ENCODE measurements at regions not wholly inside any gene's neighbourhood (a gene's known extent, or its start where the extent isn't known, plus 50 kb on each side); places are given as distances from the start of the nearest gene placed in this dataset.
"Not testable (repeated sequence)": the region's sequence is repeated elsewhere in the genome, so short reads cannot be mapped to it uniquely, and the experiment has no call there.

DNA sequence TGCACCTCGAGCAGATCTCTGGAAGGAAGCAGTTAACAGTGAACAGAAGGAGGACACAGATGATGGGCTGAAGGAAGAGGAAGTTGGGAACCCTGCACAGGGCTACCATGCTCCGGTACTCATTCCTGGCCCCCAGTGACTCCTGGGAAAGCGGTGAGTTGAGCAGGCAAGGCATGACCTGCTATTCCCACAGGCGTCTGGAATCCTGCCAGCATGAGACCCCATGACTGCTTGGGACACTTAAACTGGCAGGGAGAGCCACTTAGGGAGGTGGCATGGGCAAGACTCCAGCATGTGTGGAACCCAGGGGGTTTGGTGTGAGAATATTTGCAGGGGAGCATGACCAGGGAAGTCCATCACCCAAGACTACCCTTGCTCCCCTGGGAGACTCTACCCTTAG lies 1056.4 kb upstream of the POU3F4 start (continued):
- TF ChIP-seq PBX2 (CRISPR knock-in tag; IDR thresholded peaks at IDR 0.05; ENCODE audit: low read depth) (no peak), PBX2 (tag; conservative IDR thresholded peaks at IDR 0.05; ENCODE audit: low read depth) (no peak), BRF1 (IDR thresholded peaks at IDR 0.05; ENCODE audit: borderline replicate concordance, extremely low read depth, insufficient read length) (no peak), MTF1 (CRISPR knock-in tag; IDR thresholded peaks at IDR 0.05; ENCODE audit: borderline replicate concordance) (no peak), TCF7L2 (IDR thresholded peaks at IDR 0.05; ENCODE audit: low read depth, low read length) (no peak)

DNA sequence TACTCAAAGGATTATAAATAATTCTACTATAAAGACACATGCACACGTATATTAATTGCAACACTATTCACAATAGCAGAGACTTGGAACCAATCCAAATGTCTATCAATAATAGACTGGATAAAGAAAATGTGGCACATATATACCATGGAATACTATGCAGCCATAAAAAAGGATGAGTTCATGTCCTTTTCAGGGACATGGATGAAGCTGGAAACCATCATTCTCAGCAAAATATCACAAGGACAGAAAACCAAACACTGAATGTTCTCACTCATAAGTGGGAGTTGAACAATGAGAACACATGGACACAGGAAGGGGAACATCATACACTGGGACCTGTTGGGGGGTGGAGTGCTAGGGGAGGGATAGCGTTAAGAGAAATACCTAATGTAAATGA lies 1052.2 kb upstream of the POU3F4 start:
- in situ Hi-C loops (cut with MboI); H3K36me3 ChIP-seq (ENCODE audit: control insufficient read depth, insufficient read depth, low read length); FAIRE-seq; DNase-seq (ENCODE audit: extremely low read depth in 1 of 4, low spot score in 3 of 4); BruUV-seq (replicated peaks); CTCF ChIA-PET (ENCODE audit: low intra/inter-chr PET ratio); POLR2A ChIA-PET; H3K9me1 ChIP-seq (ENCODE audit: control insufficient read depth, insufficient read depth, low read length); ATAC-seq; intact Hi-C loops (cut with micrococcal nuclease); H3K27me3 ChIP-seq (ENCODE audit: control insufficient read depth in 2 of 2, insufficient read depth in 2 of 2, low read length in 2 of 2); H3K4me3 ChIP-seq; H4K20me1 ChIP-seq (replicated peaks; ENCODE audit: control insufficient read depth, insufficient read depth, low read length); H3K9me3 ChIP-seq (replicated peaks; ENCODE audit: control insufficient read depth, insufficient read depth, low read depth, low read length); H3K4me1 ChIP-seq (replicated peaks in 1 of 2; ENCODE audit: control insufficient read depth in 2 of 2, insufficient read depth in 2 of 2, low read length in 2 of 2); H3K4me2 ChIP-seq (ENCODE audit: insufficient read depth, low read length); H3K9ac ChIP-seq (ENCODE audit: insufficient read depth in 1 of 2, low read depth in 2 of 2, low read length in 2 of 2); H2AFZ ChIP-seq (ENCODE audit: low read depth, low read length); H3K27ac ChIP-seq (ENCODE audit: extremely low read depth, low read depth, low read length); H3K79me2 ChIP-seq (ENCODE audit: control insufficient read depth, insufficient read depth, low read length): not testable (repeated sequence)
- 0% methylated on average over 2 of the region's 2 CpGs for WGBS (ENCODE audit: insufficient coverage, low coverage, missing lambda C conversion rate)
